ENCODE measurements at regions not wholly inside any gene's neighbourhood (a gene's known extent, or its start where the extent isn't known, plus 50 kb on each side); places are given as distances from the start of the nearest gene placed in this dataset.

- TF ChIP-seq CTCF (IDR thresholded peaks at IDR 0.05; ENCODE audit: low read length) (no peak), EZH2phosphoT487 (IDR thresholded peaks at IDR 0.05; ENCODE audit: low read length) (no peak)
These were observed 725.2 kb upstream of the GOLIM4 start for GRCh38 chr3:168820810-168821415.

All from MM.1S (cell line).